Caco-2 (cell line): ENCODE measurements at regions not wholly inside any gene's neighbourhood (a gene's known extent, or its start where the extent isn't known, plus 50 kb on each side); places are given as distances from the start of the nearest gene placed in this dataset.

Experiments used
- BruUV-seq: library from RNA; stranded (reverse); fragments of 400-500 nt; replicated peaks from 2 replicates; lab custom pipeline; 2021; lab: Mats Ljungman, UMichigan
- CTCF ChIA-PET: fragments of 300-600 bp; sonication (Branson Sonifier 250); formaldehyde crosslinking; loops from one replicate; lab custom pipeline; 2022; ENCODE audit warnings: antibody characterized with exemption; lab: Charles Lee
- POLR2A ChIA-PET: fragments of 300-600 bp; sonication (Branson Sonifier 250); formaldehyde crosslinking; loops from one replicate; lab custom pipeline; 2022; ENCODE audit warnings: antibody characterized with exemption; lab: Charles Lee
- DNase-seq, 2 experiments: peaks; one replicate each; pipeline versions ENCODE4 v3.0.0 to v3.0.0-alpha.2; 2020 to 2022
- H3K27me3 ChIP-seq: replicated peaks from 2 replicates; pipeline ENCODE4 v1.6.0; 2011; ENCODE audit warnings: low read length; ENCODE audit not compliant: control insufficient read depth, insufficient read depth
- H3K36me3 ChIP-seq: 2 replicates; pipeline ENCODE4 v1.5.1; 2011; ENCODE audit warnings: low read length; ENCODE audit not compliant: control insufficient read depth, insufficient read depth
- H3K4me1 ChIP-seq: fragments of 250-450 bp; sonication (Bioruptor Pico); 2 replicates; pipeline ENCODE4 v1.5.1; 2020; ENCODE audit warnings: mild to moderate bottlenecking
- H3K4me3 ChIP-seq: 2 replicates; pipeline ENCODE4 v1.5.1; 2011; ENCODE audit warnings: low read depth, mild to moderate bottlenecking, control low read depth, low read length
- H3K9me3 ChIP-seq: fragments of 250-450 bp; sonication (Bioruptor Pico); 2 replicates; pipeline ENCODE4 v1.5.1; 2020; ENCODE audit warnings: mild to moderate bottlenecking, moderate library complexity
- H3K27ac Mint-ChIP-seq: one replicate; pipeline ENCODE4 v1.8.0; 2022; ENCODE audit warnings: mixed read lengths; ENCODE audit not compliant: unreplicated experiment
- H3K27me3 Mint-ChIP-seq: one replicate; pipeline ENCODE4 v1.8.0; 2022; ENCODE audit warnings: mixed read lengths; ENCODE audit not compliant: insufficient read depth, unreplicated experiment
- H3K36me3 Mint-ChIP-seq: one replicate; pipeline ENCODE4 v1.8.0; 2022; ENCODE audit warnings: mild to moderate bottlenecking, mixed read lengths; ENCODE audit not compliant: insufficient read depth, unreplicated experiment
- H3K4me1 Mint-ChIP-seq: one replicate; pipeline ENCODE4 v1.8.0; 2022; ENCODE audit warnings: low read depth, mixed read lengths; ENCODE audit not compliant: unreplicated experiment
- H3K4me3 Mint-ChIP-seq: one replicate; pipeline ENCODE4 v1.8.0; 2022; ENCODE audit warnings: mild to moderate bottlenecking, moderate library complexity, mixed read lengths; ENCODE audit not compliant: unreplicated experiment
- H3K9me3 Mint-ChIP-seq: one replicate; pipeline ENCODE4 v1.8.0; 2022; ENCODE audit warnings: mixed read lengths; ENCODE audit not compliant: unreplicated experiment
- intact Hi-C: fragments of 100-400 bp; cut with micrococcal nuclease; formaldehyde crosslinking; loops from one replicate; pipeline ENCODE4 v1.10.0; 2022; ENCODE audit not compliant: unreplicated experiment
- TF ChIP-seq, protein P1 (sequence below), 2 experiments: fragments of 200-600 bp in 1 of 2; IDR thresholded peaks; 1 replicate in 1 of 2; 2 replicates in 1 of 2; pipeline versions ENCODE4 v1.5.1 to v1.8.0; 2011 to 2022; ENCODE audit warnings: antibody characterized with exemption in 1 of 2, control low read depth in 1 of 2, inconsistent platforms in 1 of 2, low read depth in 1 of 2, low read length in 1 of 2, mild to moderate bottlenecking in 1 of 2, moderate library complexity in 1 of 2; ENCODE audit not compliant: insufficient read depth in 1 of 2, severe bottlenecking in 1 of 2, unreplicated experiment in 1 of 2

DNA sequence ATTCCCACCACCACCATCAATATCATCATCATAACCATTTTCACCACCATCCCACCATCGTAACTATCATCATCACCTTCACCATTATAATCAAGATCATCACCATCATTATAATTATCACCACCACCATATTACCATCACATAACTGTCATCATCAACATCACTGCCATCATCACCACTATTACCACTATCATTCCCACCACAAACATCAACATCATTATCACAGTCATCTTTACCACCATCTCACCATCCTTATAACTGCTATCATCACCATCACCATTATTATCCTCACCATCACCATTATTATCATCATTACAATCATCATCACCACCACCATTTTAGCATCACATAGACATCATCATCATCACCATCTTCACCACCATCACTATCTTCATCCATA is 167.1 kb upstream of the ZMIZ1 start:
- Mint-ChIP-seq H3K9me3 (no peaks in the 10 kb centered on the region), H3K27me3 (no peaks in the 10 kb centered on the region), H3K36me3 (no peaks in the 10 kb centered on the region), H3K27ac (no peak overlapping the region), H3K4me3 (no peak overlapping the region), H3K4me1 (no peaks in the 10 kb centered on the region)
- intact Hi-C loops = no loop called here
- Histone ChIP-seq H3K4me3 (no peak overlapping the region), H3K27me3 (no peaks in the 10 kb centered on the region), H3K4me1 (peaks cover 13% of the 10 kb centered on the region), H3K36me3 (no peaks in the 10 kb centered on the region), H3K9me3 (no peaks in the 10 kb centered on the region)
- ChIA-PET POLR2A (no interaction called here), CTCF (no interaction called here)
- TF ChIP-seq, protein P1, sequence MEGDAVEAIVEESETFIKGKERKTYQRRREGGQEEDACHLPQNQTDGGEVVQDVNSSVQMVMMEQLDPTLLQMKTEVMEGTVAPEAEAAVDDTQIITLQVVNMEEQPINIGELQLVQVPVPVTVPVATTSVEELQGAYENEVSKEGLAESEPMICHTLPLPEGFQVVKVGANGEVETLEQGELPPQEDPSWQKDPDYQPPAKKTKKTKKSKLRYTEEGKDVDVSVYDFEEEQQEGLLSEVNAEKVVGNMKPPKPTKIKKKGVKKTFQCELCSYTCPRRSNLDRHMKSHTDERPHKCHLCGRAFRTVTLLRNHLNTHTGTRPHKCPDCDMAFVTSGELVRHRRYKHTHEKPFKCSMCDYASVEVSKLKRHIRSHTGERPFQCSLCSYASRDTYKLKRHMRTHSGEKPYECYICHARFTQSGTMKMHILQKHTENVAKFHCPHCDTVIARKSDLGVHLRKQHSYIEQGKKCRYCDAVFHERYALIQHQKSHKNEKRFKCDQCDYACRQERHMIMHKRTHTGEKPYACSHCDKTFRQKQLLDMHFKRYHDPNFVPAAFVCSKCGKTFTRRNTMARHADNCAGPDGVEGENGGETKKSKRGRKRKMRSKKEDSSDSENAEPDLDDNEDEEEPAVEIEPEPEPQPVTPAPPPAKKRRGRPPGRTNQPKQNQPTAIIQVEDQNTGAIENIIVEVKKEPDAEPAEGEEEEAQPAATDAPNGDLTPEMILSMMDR (IDR thresholded peaks at IDR 0.05; ENCODE audit: insufficient read depth in 1 of 2, low read depth in 1 of 2, low read length in 1 of 2, severe bottlenecking in 1 of 2, unreplicated experiment in 1 of 2) = no peak
- BruUV-seq = no TSS peak
- DNase-seq = no peak

DNA sequence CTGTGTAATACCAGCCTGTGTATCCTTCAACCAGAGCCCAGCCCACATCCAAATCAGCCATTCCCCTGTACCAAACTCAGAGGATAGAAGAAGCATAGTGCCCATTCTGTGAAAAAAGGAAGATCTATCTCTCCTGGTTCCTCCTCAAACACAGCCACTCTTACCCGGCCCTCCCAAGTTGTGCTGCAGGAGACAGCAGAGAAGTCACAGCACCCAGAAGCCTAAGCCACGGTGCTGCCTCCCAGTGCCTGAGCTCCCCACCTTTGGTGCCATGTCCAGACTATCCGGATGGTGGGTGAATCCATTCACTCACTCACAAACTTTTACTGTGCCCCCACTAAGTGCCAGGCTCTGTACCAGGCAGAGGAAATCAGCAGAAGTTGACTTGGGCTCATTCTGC is 166.0 kb upstream of the ZMIZ1 start:
- DNase-seq = peak in 1 of 2 experiments; percentile 3
- Mint-ChIP-seq H3K9me3 (no peaks in the 10 kb centered on the region), H3K27me3 (no peaks in the 10 kb centered on the region), H3K36me3 (no peaks in the 10 kb centered on the region), H3K4me3 (no peak overlapping the region), H3K27ac (no peak overlapping the region), H3K4me1 (no peaks in the 10 kb centered on the region)
- intact Hi-C loops = no loop called here
- Histone ChIP-seq H3K27me3 (no peaks in the 10 kb centered on the region), H3K36me3 (no peaks in the 10 kb centered on the region), H3K4me1 (peaks cover 13% of the 10 kb centered on the region), H3K4me3 (no peak overlapping the region), H3K9me3 (no peaks in the 10 kb centered on the region)
- TF ChIP-seq, protein P1 (IDR thresholded peaks at IDR 0.05; ENCODE audit: insufficient read depth in 1 of 2, low read depth in 1 of 2, low read length in 1 of 2, severe bottlenecking in 1 of 2, unreplicated experiment in 1 of 2) = no peak
- ChIA-PET POLR2A (no interaction called here), CTCF (no interaction called here)
- no TSS peak for BruUV-seq

- Mint-ChIP-seq H3K4me3 (no peak overlapping the region), H3K27ac (no peak overlapping the region), H3K27me3 (no peaks in the 10 kb centered on the region), H3K9me3 (no peaks in the 10 kb centered on the region), H3K36me3 (no peaks in the 10 kb centered on the region), H3K4me1 (no peaks in the 10 kb centered on the region)
- peaks cover 13% of the 10 kb centered on the region for H3K4me1 ChIP-seq
- ChIA-PET POLR2A (no interaction called here), CTCF (no interaction called here)
- BruUV-seq = no TSS peak
- H3K4me3 ChIP-seq = no peak overlapping the region
- intact Hi-C loops = no loop called here
- no peaks in the 10 kb centered on the region for H3K27me3 ChIP-seq
- no peaks in the 10 kb centered on the region for H3K9me3 ChIP-seq
- no peaks in the 10 kb centered on the region for H3K36me3 ChIP-seq
- DNase-seq = no peak
- TF ChIP-seq, protein P1 (IDR thresholded peaks at IDR 0.05; ENCODE audit: insufficient read depth in 1 of 2, low read depth in 1 of 2, low read length in 1 of 2, severe bottlenecking in 1 of 2, unreplicated experiment in 1 of 2) = no peak
Measured at GRCh38 chr10:78903341-78903940, 165.3 kb upstream of the ZMIZ1 start.
